Upper lobe of right lung (tissue), 1 donor: ENCODE measurements at regions not wholly inside any gene's neighbourhood (a gene's known extent, or its start where the extent isn't known, plus 50 kb on each side); places are given as distances from the start of the nearest gene placed in this dataset.

Source experiments
- ATAC-seq: fragments of 200-7000 bp; cut with Tn5 transposase; one replicate; pipeline ENCODE4 v1.9.1; 2020; ENCODE audit warnings: mild to moderate bottlenecking, moderate library complexity
- DNase-seq: peaks from one replicate; pipeline ENCODE4 v3.0.0-alpha.2; 2020
- H3K27ac ChIP-seq: fragments of 200-600 bp; one replicate; pipeline ENCODE4 v1.8.0; 2022
- H3K27me3 ChIP-seq: fragments of 200-600 bp; one replicate; pipeline ENCODE4 v1.8.0; 2022; ENCODE audit warnings: mild to moderate bottlenecking
- H3K36me3 ChIP-seq: fragments of 200-600 bp; one replicate; pipeline ENCODE4 v1.8.0; 2022
- H3K4me1 ChIP-seq: fragments of 200-600 bp; one replicate; pipeline ENCODE4 v1.8.0; 2022
- H3K4me3 ChIP-seq: fragments of 200-600 bp; one replicate; pipeline ENCODE4 v1.8.0; 2022; ENCODE audit warnings: mild to moderate bottlenecking
- H3K9me3 ChIP-seq: fragments of 200-600 bp; one replicate; pipeline ENCODE4 v1.8.0; 2022
- intact Hi-C: fragments of 100-400 bp; cut with DNase I; formaldehyde crosslinking; loops from one replicate; pipeline ENCODE4 v1.11.0; 2022
- TF ChIP-seq, protein P1 (sequence below): fragments of 200-600 bp; IDR thresholded peaks from one replicate; pipeline ENCODE4 v1.8.0; 2022; ENCODE audit warnings: antibody characterized with exemption
- donor health status: DM: no; HTN: yes; CAD: no; lungs with severe emphysema.

DNA sequence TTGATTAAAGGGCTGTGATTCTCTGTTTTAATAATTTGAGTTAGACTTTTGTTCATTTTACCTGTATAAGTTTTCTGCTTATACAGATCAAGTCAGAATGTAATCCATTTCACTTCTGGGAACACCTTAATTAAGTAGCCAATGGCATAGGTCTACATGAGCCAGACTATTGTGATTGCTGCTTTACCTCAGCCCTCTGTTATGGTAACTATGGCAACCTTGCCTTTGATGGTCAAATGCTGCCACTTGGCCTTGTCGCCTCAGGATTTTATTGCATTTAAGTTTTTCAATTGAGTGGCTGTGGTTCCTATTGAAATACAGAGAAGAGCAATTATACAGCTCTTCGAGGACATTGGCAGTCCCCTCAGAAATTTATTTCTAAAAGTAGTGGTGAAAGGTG is 64.3 kb upstream of the TMEM106B start:
- TF ChIP-seq, protein P1, sequence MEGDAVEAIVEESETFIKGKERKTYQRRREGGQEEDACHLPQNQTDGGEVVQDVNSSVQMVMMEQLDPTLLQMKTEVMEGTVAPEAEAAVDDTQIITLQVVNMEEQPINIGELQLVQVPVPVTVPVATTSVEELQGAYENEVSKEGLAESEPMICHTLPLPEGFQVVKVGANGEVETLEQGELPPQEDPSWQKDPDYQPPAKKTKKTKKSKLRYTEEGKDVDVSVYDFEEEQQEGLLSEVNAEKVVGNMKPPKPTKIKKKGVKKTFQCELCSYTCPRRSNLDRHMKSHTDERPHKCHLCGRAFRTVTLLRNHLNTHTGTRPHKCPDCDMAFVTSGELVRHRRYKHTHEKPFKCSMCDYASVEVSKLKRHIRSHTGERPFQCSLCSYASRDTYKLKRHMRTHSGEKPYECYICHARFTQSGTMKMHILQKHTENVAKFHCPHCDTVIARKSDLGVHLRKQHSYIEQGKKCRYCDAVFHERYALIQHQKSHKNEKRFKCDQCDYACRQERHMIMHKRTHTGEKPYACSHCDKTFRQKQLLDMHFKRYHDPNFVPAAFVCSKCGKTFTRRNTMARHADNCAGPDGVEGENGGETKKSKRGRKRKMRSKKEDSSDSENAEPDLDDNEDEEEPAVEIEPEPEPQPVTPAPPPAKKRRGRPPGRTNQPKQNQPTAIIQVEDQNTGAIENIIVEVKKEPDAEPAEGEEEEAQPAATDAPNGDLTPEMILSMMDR: no peak
- H3K4me3 ChIP-seq: no peak overlapping the region
- intact Hi-C loops: no loop called here
- H3K27me3 ChIP-seq: no peaks in the 10 kb centered on the region
- no peaks in the 10 kb centered on the region for H3K36me3 ChIP-seq
- no peaks in the 10 kb centered on the region for H3K9me3 ChIP-seq
- DNase-seq (no peak), ATAC-seq (no peak)
- no peaks in the 10 kb centered on the region for H3K4me1 ChIP-seq
- H3K27ac ChIP-seq: no peak overlapping the region

DNA sequence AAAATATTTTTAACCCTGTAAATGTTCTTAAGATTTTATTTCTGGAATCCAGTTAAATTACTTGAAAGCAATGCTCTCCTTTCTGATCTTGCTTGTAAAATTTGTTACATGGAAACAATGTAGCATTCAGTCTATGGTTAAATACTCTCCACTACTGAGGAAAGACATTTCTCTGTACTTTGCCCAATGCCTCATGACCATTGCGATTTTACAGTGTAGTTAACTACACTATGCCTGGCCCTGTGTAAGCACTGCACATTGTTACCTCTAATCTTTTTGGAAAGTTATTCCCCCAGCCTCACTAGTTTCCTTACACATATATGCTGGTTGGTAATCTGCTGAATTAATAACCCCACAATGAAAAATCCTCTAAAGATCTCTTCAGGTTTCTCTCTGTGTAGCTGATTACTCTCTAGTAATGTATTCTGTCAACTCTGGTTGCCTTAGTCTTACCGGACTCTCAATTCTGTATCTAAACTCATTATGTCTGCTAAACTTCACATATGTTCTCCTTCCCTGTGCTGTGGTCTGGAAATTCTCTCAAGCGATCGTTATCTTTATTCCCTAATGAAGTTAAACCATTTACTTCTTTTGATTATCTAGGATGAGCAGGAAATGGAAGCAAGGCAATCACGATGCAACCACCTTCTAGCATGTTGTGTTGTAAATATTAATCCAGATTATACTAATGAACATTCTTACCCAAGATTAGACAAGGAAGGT is 58.7 kb upstream of the TMEM106B start:
- H3K4me3 ChIP-seq: no peak overlapping the region
- DNase-seq (no peak), ATAC-seq (no peak)
- TF ChIP-seq, protein P1: no peak
- H3K27ac ChIP-seq: no peak overlapping the region
- H3K36me3 ChIP-seq: no peaks in the 10 kb centered on the region
- H3K27me3 ChIP-seq: no peaks in the 10 kb centered on the region
- no peaks in the 10 kb centered on the region for H3K9me3 ChIP-seq
- intact Hi-C loops: no loop called here
- H3K4me1 ChIP-seq: no peaks in the 10 kb centered on the region

DNA sequence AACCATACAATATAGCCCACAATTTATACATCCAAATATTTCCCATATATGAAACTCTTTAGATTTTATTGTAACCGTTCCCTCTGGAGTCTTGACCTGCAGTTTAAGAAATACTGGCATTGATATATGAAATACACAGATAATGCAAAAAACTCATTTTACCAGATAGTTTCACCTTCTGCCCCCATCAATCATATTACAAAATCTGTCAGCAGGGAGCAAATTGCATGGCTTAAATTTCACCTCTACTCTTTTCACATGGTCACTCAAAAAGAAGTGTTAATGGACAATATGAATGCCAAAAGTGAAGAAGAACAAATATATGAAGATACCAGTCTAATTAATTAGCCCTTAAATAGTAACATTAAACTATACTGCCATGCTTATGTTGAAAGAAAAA is 57.0 kb upstream of the TMEM106B start:
- TF ChIP-seq, protein P1: no peak
- no peaks in the 10 kb centered on the region for H3K36me3 ChIP-seq

DNA sequence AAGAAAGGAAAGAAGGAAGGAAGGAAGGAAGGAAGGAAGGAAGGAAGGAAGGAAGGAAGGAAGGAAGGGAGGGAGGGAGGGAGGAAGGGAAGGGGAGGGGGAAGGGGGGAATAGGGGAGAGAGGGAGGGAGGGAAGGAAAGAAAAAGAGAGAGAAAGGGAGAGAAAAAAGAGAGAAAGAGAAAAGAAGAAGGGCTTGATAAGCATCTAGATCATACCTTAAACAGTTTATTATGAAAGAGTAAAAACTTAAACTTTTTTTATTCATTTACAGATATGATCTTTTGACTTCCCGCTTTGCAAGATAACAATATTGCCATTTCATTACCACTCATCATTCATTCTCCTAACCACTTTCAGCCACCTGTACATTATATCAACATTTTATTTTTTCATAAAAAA is 53.6 kb upstream of the TMEM106B start:
- TF ChIP-seq, protein P1: no peak
- DNase-seq (no peak), ATAC-seq (no peak)
- Histone ChIP-seq H3K4me3 (no peak overlapping the region), H3K27ac (no peak overlapping the region), H3K36me3 (no peaks in the 10 kb centered on the region), H3K9me3 (no peaks in the 10 kb centered on the region), H3K27me3 (no peaks in the 10 kb centered on the region), H3K4me1 (no peaks in the 10 kb centered on the region)
- intact Hi-C loops: no loop called here

More for the DNA sequence above, 57.0 kb upstream of the TMEM106B start:
- Histone ChIP-seq H3K27ac (no peak overlapping the region), H3K27me3 (no peaks in the 10 kb centered on the region), H3K9me3 (no peaks in the 10 kb centered on the region), H3K4me1 (no peaks in the 10 kb centered on the region), H3K4me3 (no peak overlapping the region)
- DNase-seq (no peak), ATAC-seq (no peak)
- intact Hi-C loops: no loop called here

DNA sequence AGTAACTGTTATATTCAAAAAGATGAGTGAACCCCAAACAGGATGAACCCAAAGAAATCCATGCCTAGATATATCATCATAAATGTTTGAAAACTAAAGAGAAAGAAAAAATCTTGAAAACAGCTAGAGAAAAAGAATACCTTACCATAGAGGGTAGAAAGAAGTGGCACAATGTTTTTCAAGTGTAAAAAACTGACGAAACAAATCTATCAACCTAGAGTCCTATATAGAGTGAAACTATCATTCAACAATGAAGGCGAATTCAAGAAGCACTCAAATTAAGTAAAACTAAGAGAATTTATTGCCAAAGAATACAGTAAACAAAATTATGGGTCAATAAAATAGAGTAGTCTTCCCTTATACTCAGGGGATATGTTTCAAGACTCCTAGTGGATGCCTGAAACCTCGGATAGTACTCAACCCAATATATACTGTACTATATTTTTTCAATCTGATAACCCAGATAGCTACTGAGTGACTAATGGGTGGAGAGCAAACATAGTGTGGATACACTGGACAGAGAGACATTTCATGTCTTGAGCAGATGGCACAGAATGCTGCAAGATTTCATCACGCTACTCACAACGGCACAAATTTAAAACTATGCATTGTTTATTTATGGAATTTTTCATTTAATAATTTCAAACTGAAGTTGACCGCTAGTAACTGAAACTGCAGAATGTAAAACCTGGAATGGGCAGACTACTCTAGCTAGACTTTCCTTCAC is 52.6 kb upstream of the TMEM106B start:
- Histone ChIP-seq H3K9me3 (no peaks in the 10 kb centered on the region), H3K27ac (no peak overlapping the region), H3K4me1 (no peaks in the 10 kb centered on the region), H3K27me3 (no peaks in the 10 kb centered on the region), H3K36me3 (no peaks in the 10 kb centered on the region), H3K4me3 (no peak overlapping the region)
- TF ChIP-seq, protein P1: no peak
- ATAC-seq (no peak), DNase-seq (no peak)
- intact Hi-C loops: no loop called here
